K562 (cell line): ENCODE measurements at regions not wholly inside any gene's neighbourhood (a gene's known extent, or its start where the extent isn't known, plus 50 kb on each side); places are given as distances from the start of the nearest gene placed in this dataset.

Experiments used
- ATAC-seq: fragments of 200-7000 bp; cut with Tn5 transposase; 3 replicates; pipeline ENCODE4 v1.9.1; 2020; ENCODE audit warnings: moderate library complexity
- BruUV-seq: library from RNA; stranded (reverse); fragments of 400-500 nt; replicated peaks from 2 replicates; lab custom pipeline; 2021; lab: Mats Ljungman, UMichigan
- CTCF ChIA-PET: fragments of 300-600 bp; formaldehyde crosslinking; extraction: SDS; loops from one replicate; lab custom pipeline; 2021; ENCODE audit warnings: low intra/inter-chr PET ratio; lab: Yijun Ruan, JAX
- POLR2A ChIA-PET: fragments of 300-600, 350-650 bp; sonication (Branson Sonifier 250); formaldehyde crosslinking; extraction: SDS; loops from one replicate; lab custom pipeline; 2021; ENCODE audit warnings: antibody characterized with exemption, inconsistent platforms; lab: Yijun Ruan, JAX
- DNase-seq, 4 experiments: peaks; one replicate each; pipeline versions ENCODE4 v3.0.0 to v3.0.0-alpha.2; 2011 to 2018; ENCODE audit warnings: low spot score in 3 of 4, mixed read lengths in 3 of 4; ENCODE audit errors: extremely low read depth in 1 of 4
- FAIRE-seq: peaks from 2 replicates; lab custom pipeline; 2011; peaks lifted over from hg19 to GRCh38; lab: Jason Lieb, UNC
- H2AFZ ChIP-seq: 2 replicates; pipeline ENCODE4 v1.6.0; 2011; ENCODE audit warnings: low read depth, low read length, control low read depth, inconsistent platforms
- H3K27ac ChIP-seq: fragments of 200-600 bp; 3 replicates; pipeline ENCODE4 v1.8.0; 2011; ENCODE audit warnings: low read depth, mild to moderate bottlenecking, control low read depth, inconsistent platforms, low read length, moderate library complexity, mixed read lengths; ENCODE audit errors: extremely low read depth
- H3K27me3 ChIP-seq, 2 experiments: fragments of 300-600 bp in 1 of 2; 2 replicates in 1 of 2; 3 replicates in 1 of 2; pipeline versions ENCODE4 v1.6.0 to v1.8.0; 2011; ENCODE audit warnings: inconsistent platforms in 2 of 2, low read length in 2 of 2, mild to moderate bottlenecking in 1 of 2, mixed read lengths in 1 of 2, moderate library complexity in 1 of 2; ENCODE audit not compliant: control insufficient read depth in 2 of 2, insufficient read depth in 2 of 2
- H3K36me3 ChIP-seq: fragments of 300-600 bp; 3 replicates; pipeline ENCODE4 v1.8.0; 2011; ENCODE audit warnings: mild to moderate bottlenecking, low read length, inconsistent platforms; ENCODE audit not compliant: control insufficient read depth, insufficient read depth
- H3K4me1 ChIP-seq, 2 experiments: fragments of 200-600 bp in 1 of 2; replicated peaks in 1 of 2; 2 replicates in 1 of 2; 3 replicates in 1 of 2; pipeline versions ENCODE4 v1.5.1 to v1.8.0; 2011; ENCODE audit warnings: inconsistent platforms in 2 of 2, low read length in 2 of 2, mild to moderate bottlenecking in 1 of 2, mixed read lengths in 1 of 2, moderate library complexity in 1 of 2; ENCODE audit not compliant: control insufficient read depth in 2 of 2, insufficient read depth in 2 of 2
- H3K4me2 ChIP-seq: 2 replicates; pipeline ENCODE4 v1.6.1; 2011; ENCODE audit warnings: low read length, control low read depth, inconsistent platforms, mixed read lengths; ENCODE audit not compliant: insufficient read depth
- H3K4me3 ChIP-seq: fragments of 200-600 bp; sonication (generic), shearing (Covaris generic); 2 replicates; pipeline ENCODE4 v1.5.1; 2016; ENCODE audit warnings: control low read depth, inconsistent platforms
- H3K79me2 ChIP-seq: fragments of 200-600 bp; 3 replicates; pipeline ENCODE4 v1.8.0; 2011; ENCODE audit warnings: low read length, inconsistent platforms; ENCODE audit not compliant: control insufficient read depth, insufficient read depth
- H3K9ac ChIP-seq, 2 experiments: 2 replicates each; pipeline versions ENCODE4 v1.6.0 to v1.6.1; 2011; ENCODE audit warnings: low read depth in 2 of 2, low read length in 2 of 2, control low read depth in 1 of 2, inconsistent platforms in 1 of 2, mild to moderate bottlenecking in 1 of 2, mixed read lengths in 1 of 2; ENCODE audit not compliant: insufficient read depth in 1 of 2
- H3K9me1 ChIP-seq: one replicate; pipeline ENCODE4 v1.6.0; 2011; ENCODE audit warnings: inconsistent platforms, mild to moderate bottlenecking, low read length, moderate library complexity; ENCODE audit not compliant: control insufficient read depth, insufficient read depth
- H3K9me3 ChIP-seq: replicated peaks from 2 replicates; pipeline ENCODE4 v1.5.1; 2011; ENCODE audit warnings: low read depth, low read length, inconsistent platforms; ENCODE audit not compliant: control insufficient read depth, insufficient read depth
- H4K20me1 ChIP-seq: replicated peaks from 2 replicates; pipeline ENCODE4 v1.6.1; 2011; ENCODE audit warnings: low read length, inconsistent platforms, mixed read lengths; ENCODE audit not compliant: control insufficient read depth, insufficient read depth
- FOXA1 ChIP-seq: fragments of 450-650 bp; IDR thresholded peaks from 2 replicates; pipeline ENCODE4 v1.6.1; 2016; ENCODE audit warnings: mild to moderate bottlenecking, borderline replicate concordance
- NCOA1 ChIP-seq: fragments of 450-650 bp; IDR thresholded peaks from 2 replicates; pipeline ENCODE4 v1.6.1; 2016; ENCODE audit warnings: low read depth
- POLR3A ChIP-seq: IDR thresholded peaks from 2 replicates; pipeline ENCODE4 v1.6.1; 2011; ENCODE audit warnings: borderline replicate concordance, mild to moderate bottlenecking, moderate library complexity; ENCODE audit not compliant: insufficient read length, insufficient read depth; ENCODE audit errors: extremely low read depth
- RFX1 ChIP-seq: fragments of 450-650 bp; IDR thresholded peaks from 2 replicates; pipeline ENCODE4 v1.6.1; 2016; ENCODE audit warnings: mild to moderate bottlenecking, moderate library complexity
- ZNF347 ChIP-seq: fragments of 450-650 bp; formaldehyde crosslinking; IDR thresholded peaks from 2 replicates; pipeline ENCODE4 v1.4.0; 2020; ENCODE audit warnings: low read depth, mild to moderate bottlenecking, moderate library complexity
- WGBS: fragments of 100-300 bp; shearing (Covaris generic); methylation state at CpG from one replicate; pipeline ENCODE4 v1.1.6; 2016; ENCODE audit warnings: low coverage, mixed read lengths; ENCODE audit not compliant: insufficient coverage; ENCODE audit errors: missing lambda C conversion rate; 5-methylcytosine and 5-hydroxymethylcytosine counted together
- in situ Hi-C: fragments of 300-500 bp; cut with MboI; formaldehyde crosslinking; loops from 4 replicates; pipeline ENCODE4 v1.15.0; 2018; ENCODE audit warnings: inconsistent platforms, mixed read lengths
- intact Hi-C: fragments of 100-400 bp; cut with micrococcal nuclease; formaldehyde crosslinking; loops from 2 replicates; pipeline ENCODE4 v1.14.2; 2022
- TF ChIP-seq, protein P1 (sequence below): sonication (generic); formaldehyde crosslinking; IDR thresholded peaks from 2 replicates; pipeline ENCODE4 v1.8.1; 2022; ENCODE audit warnings: missing genetic modification reagents

DNA sequence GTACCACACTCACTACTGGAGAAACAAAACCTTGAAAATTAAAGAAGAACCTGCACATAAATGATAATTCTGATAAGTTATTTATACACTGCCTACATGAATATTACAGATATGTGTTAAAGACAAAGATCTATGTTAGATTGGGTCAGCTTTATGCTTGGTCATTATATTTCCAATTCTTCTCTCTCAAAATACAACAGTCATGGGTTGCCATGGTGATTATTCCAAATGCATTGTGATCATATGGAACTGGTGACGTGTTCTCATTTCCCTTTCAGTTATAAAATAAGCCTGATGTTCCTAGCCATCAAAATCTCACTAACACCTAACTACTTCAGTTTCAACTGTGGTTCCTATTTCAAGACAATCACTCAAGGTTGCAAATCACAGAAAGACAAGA is 1416.4 kb downstream of the UQCRFS1 start:
- intact Hi-C loops = no loop called here
- Histone ChIP-seq H3K79me2 (peaks cover 68% of the 10 kb centered on the region), H3K9me1 (no peaks in the 10 kb centered on the region), H3K9ac (no peak overlapping the region), H3K27me3 (no peaks in the 10 kb centered on the region), H3K4me1 (peaks cover 8 to 14% of the 10 kb centered on the region in 2 experiments; a peak in 3 of 5 replicates)
- FAIRE-seq = no peak
- TF ChIP-seq NCOA1 (no peak), RFX1 (peak; percentile 53)
- TF ChIP-seq, protein P1, sequence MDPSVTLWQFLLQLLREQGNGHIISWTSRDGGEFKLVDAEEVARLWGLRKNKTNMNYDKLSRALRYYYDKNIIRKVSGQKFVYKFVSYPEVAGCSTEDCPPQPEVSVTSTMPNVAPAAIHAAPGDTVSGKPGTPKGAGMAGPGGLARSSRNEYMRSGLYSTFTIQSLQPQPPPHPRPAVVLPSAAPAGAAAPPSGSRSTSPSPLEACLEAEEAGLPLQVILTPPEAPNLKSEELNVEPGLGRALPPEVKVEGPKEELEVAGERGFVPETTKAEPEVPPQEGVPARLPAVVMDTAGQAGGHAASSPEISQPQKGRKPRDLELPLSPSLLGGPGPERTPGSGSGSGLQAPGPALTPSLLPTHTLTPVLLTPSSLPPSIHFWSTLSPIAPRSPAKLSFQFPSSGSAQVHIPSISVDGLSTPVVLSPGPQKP (CRISPR knock-in tag) = no peak
- TF ChIP-seq, all 486 proteins: peak for 1
- Histone ChIP-seq H3K27ac (no peak overlapping the region), H4K20me1 (peaks cover 10% of the 10 kb centered on the region), H3K4me2 (no peak overlapping the region), H3K4me3 (no peak overlapping the region), H3K36me3 (peaks cover 27% of the 10 kb centered on the region), H2AFZ (no peak overlapping the region), H3K9me3 (no peaks in the 10 kb centered on the region)
- ChIA-PET CTCF (no interaction called here), POLR2A (no interaction called here)
- DNase-seq = no peak
- WGBS = 87% methylated on average over 1 of the region's 1 CpG
- ATAC-seq = no peak
- BruUV-seq = TSS peak; percentile 14
- in situ Hi-C loops = no loop called here

DNA sequence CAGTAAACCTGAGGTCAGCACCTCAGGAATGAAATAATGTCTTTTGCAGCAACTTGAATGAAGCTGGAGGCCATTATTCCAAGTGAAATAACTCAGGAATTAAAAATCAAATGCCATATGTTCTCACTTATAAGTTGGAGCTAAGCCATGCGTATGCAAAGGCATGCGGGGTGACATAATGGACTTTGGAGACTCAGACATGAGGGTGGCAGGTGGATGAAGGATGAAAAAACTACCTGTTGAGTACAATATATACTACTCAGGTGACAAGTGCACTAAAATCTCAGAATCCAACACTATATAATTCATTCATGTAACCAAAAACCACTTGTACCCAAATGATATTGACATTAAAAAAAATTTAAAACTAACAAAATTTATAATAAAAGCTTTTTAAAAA is 1416.9 kb downstream of the UQCRFS1 start:
- no peaks in the 10 kb centered on the region for H3K9me1 ChIP-seq
- FAIRE-seq (no peak), DNase-seq (no peak), ATAC-seq (no peak)
- BruUV-seq = no TSS peak
- ChIA-PET POLR2A (no interaction called here), CTCF (interaction anchor here (0.5 kb wide), 1 partner anchor 1273 kb away, joined by 4 read pairs; no protein-coding TSS in a partner anchor)
- TF ChIP-seq POLR3A = no peak
- no peak for TF ChIP-seq ZNF347 (CRISPR knock-in tag)
- no peak for TF ChIP-seq FOXA1
- H3K27ac ChIP-seq = no peak overlapping the region
- no peaks in the 10 kb centered on the region for H3K9me3 ChIP-seq
- in situ Hi-C loops (no loop called here), intact Hi-C loops (no loop called here)
- H4K20me1 ChIP-seq = peaks cover 10% of the 10 kb centered on the region
- 53% methylated on average over 2 of the region's 2 CpGs for WGBS
- peaks cover 26% of the 10 kb centered on the region for H3K36me3 ChIP-seq
- no peak overlapping the region for H2AFZ ChIP-seq
- H3K9ac ChIP-seq = no peak overlapping the region
- no peak overlapping the region for H3K4me2 ChIP-seq
- H3K79me2 ChIP-seq = peaks cover 72% of the 10 kb centered on the region
- H3K4me1 ChIP-seq = peaks cover 8 to 14% of the 10 kb centered on the region in 2 experiments; a peak in 3 of 5 replicates
- H3K4me3 ChIP-seq = no peak overlapping the region
- H3K27me3 ChIP-seq = no peaks in the 10 kb centered on the region
